AG09309 (cell line): ENCODE measurements at regions not wholly inside any gene's neighbourhood (a gene's known extent, or its start where the extent isn't known, plus 50 kb on each side); places are given as distances from the start of the nearest gene placed in this dataset.

Experiments used
- DNase-seq: peaks from one replicate; pipeline ENCODE4 v3.0.0-alpha.2; 2010; ENCODE audit warnings: low read depth
- H3K4me3 ChIP-seq: 2 replicates; pipeline ENCODE4 v1.5.1; 2011; ENCODE audit warnings: mild to moderate bottlenecking, low read depth, low read length, moderate library complexity; ENCODE audit not compliant: control insufficient read depth
- CTCF ChIP-seq: IDR thresholded peaks from 2 replicates; pipeline ENCODE4 v1.5.1; 2011; ENCODE audit warnings: mild to moderate bottlenecking, low read depth, low read length, inconsistent platforms; ENCODE audit not compliant: insufficient read depth, control insufficient read depth; ENCODE audit errors: missing control alignments

GRCh38 chr3:6809349-6809748, 51.6 kb upstream of the GRM7 start:
- DNase-seq = no peak
- TF ChIP-seq CTCF = no peak
- no peak overlapping the region for H3K4me3 ChIP-seq
